ENCODE measurements at regions not wholly inside any gene's neighbourhood (a gene's known extent, or its start where the extent isn't known, plus 50 kb on each side); places are given as distances from the start of the nearest gene placed in this dataset.

DNA sequence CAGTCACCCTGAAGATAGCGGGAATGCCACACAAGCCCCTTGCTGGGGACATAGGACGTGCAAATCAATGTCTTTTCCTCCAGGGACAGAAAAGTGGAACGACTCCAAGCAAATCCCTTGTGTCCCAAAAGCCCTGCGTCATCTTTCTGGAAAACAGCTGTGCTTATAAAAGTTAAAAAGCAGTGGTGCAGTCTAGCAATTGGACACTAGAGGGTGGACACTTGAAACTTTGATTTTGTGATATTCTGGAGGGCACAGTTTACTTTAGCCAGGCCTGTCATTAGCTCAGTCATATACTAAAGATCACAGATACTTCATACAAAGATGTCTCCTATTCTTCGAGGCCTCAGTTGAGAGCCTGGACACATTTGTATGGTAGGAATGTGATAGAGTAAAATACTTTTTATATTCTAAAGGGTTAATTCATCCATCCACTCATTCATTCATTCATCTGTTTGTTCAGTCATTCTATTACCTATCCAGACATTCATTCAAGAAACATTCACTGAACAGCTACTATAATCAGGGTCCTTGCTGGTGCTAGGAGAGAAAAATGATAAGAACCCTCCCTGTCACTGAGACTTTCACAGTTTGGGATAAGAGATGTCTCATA, 63.8 kb upstream of the ANKRD34C start:
- Histone ChIP-seq H3K79me2 (replicated peaks; ENCODE audit: insufficient read depth) (no peaks in the 10 kb centered on the region), H3F3A (replicated peaks; ENCODE audit: low read depth) (no peaks in the 10 kb centered on the region), H4K20me1 (replicated peaks; ENCODE audit: insufficient read depth) (no peaks in the 10 kb centered on the region), H3K4me2 (no peak overlapping the region), H3K4me3 (no peak overlapping the region), H3K27me3 (ENCODE audit: insufficient read depth) (no peaks in the 10 kb centered on the region), H3K36me3 (ENCODE audit: insufficient read depth) (no peaks in the 10 kb centered on the region), H3K9me2 (ENCODE audit: insufficient read depth) (no peaks in the 10 kb centered on the region; the same call in 1 of the 2 replicates), H3K27ac (ENCODE audit: low read depth) (no peak overlapping the region), H3K4me1 (ENCODE audit: insufficient read depth) (no peaks in the 10 kb centered on the region), H2AFZ (no peak overlapping the region; the same call in 1 of the 2 replicates)
- Mint-ChIP-seq H3K27ac (no peak overlapping the region), H3K27me3 (ENCODE audit: insufficient read depth, low read depth, poor library complexity) (no peaks in the 10 kb centered on the region), H3K4me3 (no peak overlapping the region), H3K4me1 (peaks cover 9% of the 10 kb centered on the region; the same call in 2 of the 3 replicates), H3K9me3 (no peaks in the 10 kb centered on the region; the same call in 2 of the 3 replicates), H3K36me3 (ENCODE audit: low read depth) (no peaks in the 10 kb centered on the region)
- DNase-seq (ENCODE audit: low spot score) (peak; percentile 32), ATAC-seq (no peak)
- TF ChIP-seq NANOG (IDR thresholded peaks at IDR 0.05; ENCODE audit: borderline replicate concordance): no peak
- TF ChIP-seq, protein P1, sequence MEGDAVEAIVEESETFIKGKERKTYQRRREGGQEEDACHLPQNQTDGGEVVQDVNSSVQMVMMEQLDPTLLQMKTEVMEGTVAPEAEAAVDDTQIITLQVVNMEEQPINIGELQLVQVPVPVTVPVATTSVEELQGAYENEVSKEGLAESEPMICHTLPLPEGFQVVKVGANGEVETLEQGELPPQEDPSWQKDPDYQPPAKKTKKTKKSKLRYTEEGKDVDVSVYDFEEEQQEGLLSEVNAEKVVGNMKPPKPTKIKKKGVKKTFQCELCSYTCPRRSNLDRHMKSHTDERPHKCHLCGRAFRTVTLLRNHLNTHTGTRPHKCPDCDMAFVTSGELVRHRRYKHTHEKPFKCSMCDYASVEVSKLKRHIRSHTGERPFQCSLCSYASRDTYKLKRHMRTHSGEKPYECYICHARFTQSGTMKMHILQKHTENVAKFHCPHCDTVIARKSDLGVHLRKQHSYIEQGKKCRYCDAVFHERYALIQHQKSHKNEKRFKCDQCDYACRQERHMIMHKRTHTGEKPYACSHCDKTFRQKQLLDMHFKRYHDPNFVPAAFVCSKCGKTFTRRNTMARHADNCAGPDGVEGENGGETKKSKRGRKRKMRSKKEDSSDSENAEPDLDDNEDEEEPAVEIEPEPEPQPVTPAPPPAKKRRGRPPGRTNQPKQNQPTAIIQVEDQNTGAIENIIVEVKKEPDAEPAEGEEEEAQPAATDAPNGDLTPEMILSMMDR (conservative IDR thresholded peaks at IDR 0.05; ENCODE audit: low read depth in 2 of 2): peak in 1 of 2 experiments; percentile 49; a peak in 2 of 4 replicates

DNA sequence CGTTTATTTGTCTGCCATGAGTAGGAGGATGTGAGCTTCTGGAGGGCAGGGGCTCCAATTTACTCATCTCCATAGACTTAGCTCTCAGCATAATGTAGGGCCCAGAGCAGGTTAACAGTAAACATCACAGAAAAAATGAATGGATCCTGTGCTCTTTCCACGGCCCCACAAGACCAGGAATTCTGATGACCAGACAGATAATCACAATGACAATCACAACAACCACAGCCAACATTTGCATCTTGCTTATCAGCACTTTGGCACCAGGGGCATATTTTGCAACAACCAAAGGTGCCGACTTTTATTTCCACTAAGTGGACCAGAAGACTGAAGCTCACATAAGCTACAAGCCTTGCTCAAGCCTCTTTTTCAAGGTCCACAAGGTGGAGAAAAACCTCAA, 68.9 kb upstream of the ANKRD34C start:
- H3K27me3 ChIP-seq (ENCODE audit: insufficient read depth): no peaks in the 10 kb centered on the region
- no peaks in the 10 kb centered on the region; the same call in 2 of the 3 replicates for H3K9me3 Mint-ChIP-seq
- ATAC-seq (no peak), DNase-seq (ENCODE audit: low spot score) (no peak)
- H3K27me3 Mint-ChIP-seq (ENCODE audit: insufficient read depth, low read depth, poor library complexity): peaks cover 5% of the 10 kb centered on the region
- H3K4me3 ChIP-seq: no peak overlapping the region
- H3K27ac Mint-ChIP-seq: no peak overlapping the region
- H3K4me3 Mint-ChIP-seq: no peak overlapping the region
- H3F3A ChIP-seq (replicated peaks; ENCODE audit: low read depth): no peaks in the 10 kb centered on the region
- no peaks in the 10 kb centered on the region for H3K36me3 Mint-ChIP-seq (ENCODE audit: low read depth)
- H3K4me1 ChIP-seq (ENCODE audit: insufficient read depth): peaks cover 19% of the 10 kb centered on the region; the same call in 1 of the 2 replicates
- H2AFZ ChIP-seq: peak overlapping the region; percentile 63
- H3K4me2 ChIP-seq: no peak overlapping the region
- H3K79me2 ChIP-seq (replicated peaks; ENCODE audit: insufficient read depth): no peaks in the 10 kb centered on the region
- no peaks in the 10 kb centered on the region for H3K36me3 ChIP-seq (ENCODE audit: insufficient read depth)
- no peak overlapping the region for H3K27ac ChIP-seq (ENCODE audit: low read depth)
- peaks cover 26% of the 10 kb centered on the region for H3K4me1 Mint-ChIP-seq
- no peaks in the 10 kb centered on the region for H4K20me1 ChIP-seq (replicated peaks; ENCODE audit: insufficient read depth)
- no peaks in the 10 kb centered on the region; the same call in 1 of the 2 replicates for H3K9me2 ChIP-seq (ENCODE audit: insufficient read depth)
- TF ChIP-seq, protein P2, sequence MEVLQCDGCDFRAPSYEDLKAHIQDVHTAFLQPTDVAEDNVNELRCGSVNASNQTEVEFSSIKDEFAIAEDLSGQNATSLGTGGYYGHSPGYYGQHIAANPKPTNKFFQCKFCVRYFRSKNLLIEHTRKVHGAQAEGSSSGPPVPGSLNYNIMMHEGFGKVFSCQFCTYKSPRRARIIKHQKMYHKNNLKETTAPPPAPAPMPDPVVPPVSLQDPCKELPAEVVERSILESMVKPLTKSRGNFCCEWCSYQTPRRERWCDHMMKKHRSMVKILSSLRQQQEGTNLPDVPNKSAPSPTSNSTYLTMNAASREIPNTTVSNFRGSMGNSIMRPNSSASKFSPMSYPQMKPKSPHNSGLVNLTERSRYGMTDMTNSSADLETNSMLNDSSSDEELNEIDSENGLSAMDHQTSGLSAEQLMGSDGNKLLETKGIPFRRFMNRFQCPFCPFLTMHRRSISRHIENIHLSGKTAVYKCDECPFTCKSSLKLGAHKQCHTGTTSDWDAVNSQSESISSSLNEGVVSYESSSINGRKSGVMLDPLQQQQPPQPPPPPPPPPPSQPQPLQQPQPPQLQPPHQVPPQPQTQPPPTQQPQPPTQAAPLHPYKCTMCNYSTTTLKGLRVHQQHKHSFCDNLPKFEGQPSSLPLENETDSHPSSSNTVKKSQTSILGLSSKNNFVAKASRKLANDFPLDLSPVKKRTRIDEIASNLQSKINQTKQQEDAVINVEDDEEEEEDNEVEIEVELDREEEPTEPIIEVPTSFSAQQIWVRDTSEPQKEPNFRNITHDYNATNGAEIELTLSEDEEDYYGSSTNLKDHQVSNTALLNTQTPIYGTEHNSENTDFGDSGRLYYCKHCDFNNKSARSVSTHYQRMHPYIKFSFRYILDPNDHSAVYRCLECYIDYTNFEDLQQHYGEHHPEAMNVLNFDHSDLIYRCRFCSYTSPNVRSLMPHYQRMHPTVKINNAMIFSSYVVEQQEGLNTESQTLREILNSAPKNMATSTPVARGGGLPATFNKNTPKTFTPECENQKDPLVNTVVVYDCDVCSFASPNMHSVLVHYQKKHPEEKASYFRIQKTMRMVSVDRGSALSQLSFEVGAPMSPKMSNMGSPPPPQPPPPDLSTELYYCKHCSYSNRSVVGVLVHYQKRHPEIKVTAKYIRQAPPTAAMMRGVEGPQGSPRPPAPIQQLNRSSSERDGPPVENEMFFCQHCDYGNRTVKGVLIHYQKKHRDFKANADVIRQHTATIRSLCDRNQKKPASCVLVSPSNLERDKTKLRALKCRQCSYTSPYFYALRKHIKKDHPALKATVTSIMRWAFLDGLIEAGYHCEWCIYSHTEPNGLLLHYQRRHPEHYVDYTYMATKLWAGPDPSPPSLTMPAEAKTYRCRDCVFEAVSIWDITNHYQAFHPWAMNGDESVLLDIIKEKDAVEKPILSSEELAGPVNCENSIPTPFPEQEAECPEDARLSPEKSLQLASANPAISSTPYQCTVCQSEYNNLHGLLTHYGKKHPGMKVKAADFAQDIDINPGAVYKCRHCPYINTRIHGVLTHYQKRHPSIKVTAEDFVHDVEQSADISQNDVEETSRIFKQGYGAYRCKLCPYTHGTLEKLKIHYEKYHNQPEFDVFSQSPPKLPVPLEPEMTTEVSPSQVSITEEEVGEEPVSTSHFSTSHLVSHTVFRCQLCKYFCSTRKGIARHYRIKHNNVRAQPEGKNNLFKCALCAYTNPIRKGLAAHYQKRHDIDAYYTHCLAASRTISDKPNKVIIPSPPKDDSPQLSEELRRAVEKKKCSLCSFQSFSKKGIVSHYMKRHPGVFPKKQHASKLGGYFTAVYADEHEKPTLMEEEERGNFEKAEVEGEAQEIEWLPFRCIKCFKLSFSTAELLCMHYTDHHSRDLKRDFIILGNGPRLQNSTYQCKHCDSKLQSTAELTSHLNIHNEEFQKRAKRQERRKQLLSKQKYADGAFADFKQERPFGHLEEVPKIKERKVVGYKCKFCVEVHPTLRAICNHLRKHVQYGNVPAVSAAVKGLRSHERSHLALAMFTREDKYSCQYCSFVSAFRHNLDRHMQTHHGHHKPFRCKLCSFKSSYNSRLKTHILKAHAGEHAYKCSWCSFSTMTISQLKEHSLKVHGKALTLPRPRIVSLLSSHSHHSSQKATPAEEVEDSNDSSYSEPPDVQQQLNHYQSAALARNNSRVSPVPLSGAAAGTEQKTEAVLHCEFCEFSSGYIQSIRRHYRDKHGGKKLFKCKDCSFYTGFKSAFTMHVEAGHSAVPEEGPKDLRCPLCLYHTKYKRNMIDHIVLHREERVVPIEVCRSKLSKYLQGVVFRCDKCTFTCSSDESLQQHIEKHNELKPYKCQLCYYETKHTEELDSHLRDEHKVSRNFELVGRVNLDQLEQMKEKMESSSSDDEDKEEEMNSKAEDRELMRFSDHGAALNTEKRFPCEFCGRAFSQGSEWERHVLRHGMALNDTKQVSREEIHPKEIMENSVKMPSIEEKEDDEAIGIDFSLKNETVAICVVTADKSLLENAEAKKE (CRISPR knock-in tag; IDR thresholded peaks at IDR 0.05): no peak
- no peak for TF ChIP-seq STAT1 (IDR thresholded peaks at IDR 0.05; ENCODE audit: unreplicated experiment)
- TF ChIP-seq EZH2phosphoT487 (IDR thresholded peaks at IDR 0.05; ENCODE audit: unreplicated experiment): no peak
- TF ChIP-seq JUNB (IDR thresholded peaks at IDR 0.05; ENCODE audit: unreplicated experiment): no peak
- TF ChIP-seq ZNF331 (CRISPR knock-in tag; IDR thresholded peaks at IDR 0.05; ENCODE audit: low read depth): no peak
- no peak for TF ChIP-seq EZH2 (IDR thresholded peaks at IDR 0.05; ENCODE audit: low read depth, unreplicated experiment)
- TF ChIP-seq NANOG (IDR thresholded peaks at IDR 0.05; ENCODE audit: borderline replicate concordance): no peak
- TF ChIP-seq, protein P3, sequence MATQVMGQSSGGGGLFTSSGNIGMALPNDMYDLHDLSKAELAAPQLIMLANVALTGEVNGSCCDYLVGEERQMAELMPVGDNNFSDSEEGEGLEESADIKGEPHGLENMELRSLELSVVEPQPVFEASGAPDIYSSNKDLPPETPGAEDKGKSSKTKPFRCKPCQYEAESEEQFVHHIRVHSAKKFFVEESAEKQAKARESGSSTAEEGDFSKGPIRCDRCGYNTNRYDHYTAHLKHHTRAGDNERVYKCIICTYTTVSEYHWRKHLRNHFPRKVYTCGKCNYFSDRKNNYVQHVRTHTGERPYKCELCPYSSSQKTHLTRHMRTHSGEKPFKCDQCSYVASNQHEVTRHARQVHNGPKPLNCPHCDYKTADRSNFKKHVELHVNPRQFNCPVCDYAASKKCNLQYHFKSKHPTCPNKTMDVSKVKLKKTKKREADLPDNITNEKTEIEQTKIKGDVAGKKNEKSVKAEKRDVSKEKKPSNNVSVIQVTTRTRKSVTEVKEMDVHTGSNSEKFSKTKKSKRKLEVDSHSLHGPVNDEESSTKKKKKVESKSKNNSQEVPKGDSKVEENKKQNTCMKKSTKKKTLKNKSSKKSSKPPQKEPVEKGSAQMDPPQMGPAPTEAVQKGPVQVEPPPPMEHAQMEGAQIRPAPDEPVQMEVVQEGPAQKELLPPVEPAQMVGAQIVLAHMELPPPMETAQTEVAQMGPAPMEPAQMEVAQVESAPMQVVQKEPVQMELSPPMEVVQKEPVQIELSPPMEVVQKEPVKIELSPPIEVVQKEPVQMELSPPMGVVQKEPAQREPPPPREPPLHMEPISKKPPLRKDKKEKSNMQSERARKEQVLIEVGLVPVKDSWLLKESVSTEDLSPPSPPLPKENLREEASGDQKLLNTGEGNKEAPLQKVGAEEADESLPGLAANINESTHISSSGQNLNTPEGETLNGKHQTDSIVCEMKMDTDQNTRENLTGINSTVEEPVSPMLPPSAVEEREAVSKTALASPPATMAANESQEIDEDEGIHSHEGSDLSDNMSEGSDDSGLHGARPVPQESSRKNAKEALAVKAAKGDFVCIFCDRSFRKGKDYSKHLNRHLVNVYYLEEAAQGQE (IDR thresholded peaks at IDR 0.05; ENCODE audit: unreplicated experiment): no peak
